ENCODE measurements at regions not wholly inside any gene's neighbourhood (a gene's known extent, or its start where the extent isn't known, plus 50 kb on each side); places are given as distances from the start of the nearest gene placed in this dataset.

DNA sequence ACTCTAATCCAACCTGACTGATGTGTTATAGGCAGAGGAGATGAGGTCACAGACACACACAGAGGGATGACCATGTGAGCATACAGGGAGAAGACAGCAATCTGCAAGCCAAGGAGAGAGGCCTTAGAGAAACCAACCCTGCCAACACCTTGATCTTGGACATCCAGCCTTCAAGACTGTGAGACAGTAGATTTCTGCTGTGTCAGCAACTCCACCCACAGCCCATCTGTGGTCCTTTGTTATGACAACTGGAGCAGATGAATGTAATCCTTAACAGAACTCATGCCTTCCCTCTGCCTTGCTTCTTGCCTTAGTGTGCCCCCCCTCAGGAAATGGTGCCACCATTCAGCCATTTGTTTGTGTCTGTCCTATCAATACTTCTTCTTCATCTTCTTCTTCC is 107.4 kb downstream of the NXNL2 start:
- in situ Hi-C loops (cut with HindIII; ENCODE audit: low pct_unique_long_range_greater_than_20kb, low sequenced_read_pairs), result no loop called here
- BruUV-seq (replicated peaks), result no TSS peak

DNA sequence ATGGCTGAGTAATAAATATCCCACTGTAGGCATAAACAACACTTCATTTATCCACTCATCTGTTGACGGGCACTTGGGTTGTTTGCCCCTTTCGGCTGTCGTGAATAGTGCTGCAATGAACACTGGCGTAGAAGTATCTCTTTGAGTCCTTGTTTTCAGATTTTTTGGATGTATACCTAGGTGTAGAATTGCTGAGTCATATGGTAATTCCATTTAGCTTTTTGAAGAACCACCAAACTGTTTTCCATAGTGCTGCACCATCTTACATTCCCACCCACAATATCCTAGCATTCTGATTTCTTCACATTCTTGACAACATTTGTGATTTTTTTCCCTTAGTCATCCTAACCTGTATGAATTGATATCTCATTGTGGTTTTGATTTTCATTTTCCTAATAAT is 109.0 kb downstream of the NXNL2 start:
- Histone ChIP-seq H3K4me3 (ENCODE audit: low read depth in 2 of 2, low read length in 2 of 2) (no peak overlapping the region), H3K9me3 (ENCODE audit: control insufficient read depth, insufficient read depth, low read depth, low read length) (no peaks in the 10 kb centered on the region), H3K4me1 (ENCODE audit: control insufficient read depth, insufficient read depth, low read length) (no peaks in the 10 kb centered on the region), H3K27ac (ENCODE audit: low read length) (no peak overlapping the region), H3K27me3 (ENCODE audit: control insufficient read depth, insufficient read depth, low read length) (no peaks in the 10 kb centered on the region), H3K36me3 (ENCODE audit: control insufficient read depth, insufficient read depth, low read length) (no peaks in the 10 kb centered on the region)
- no peak for DNase-seq (ENCODE audit: low read depth, low spot score)
- BruUV-seq (replicated peaks), result no TSS peak
- in situ Hi-C loops (cut with HindIII; ENCODE audit: low pct_unique_long_range_greater_than_20kb, low sequenced_read_pairs) (no loop called here), intact Hi-C loops (cut with micrococcal nuclease; ENCODE audit: unreplicated experiment) (no loop called here)
- ChIA-PET POLR2A (no interaction called here), CTCF (no interaction called here)
- no peak for ATAC-seq
- TF ChIP-seq, protein P1, sequence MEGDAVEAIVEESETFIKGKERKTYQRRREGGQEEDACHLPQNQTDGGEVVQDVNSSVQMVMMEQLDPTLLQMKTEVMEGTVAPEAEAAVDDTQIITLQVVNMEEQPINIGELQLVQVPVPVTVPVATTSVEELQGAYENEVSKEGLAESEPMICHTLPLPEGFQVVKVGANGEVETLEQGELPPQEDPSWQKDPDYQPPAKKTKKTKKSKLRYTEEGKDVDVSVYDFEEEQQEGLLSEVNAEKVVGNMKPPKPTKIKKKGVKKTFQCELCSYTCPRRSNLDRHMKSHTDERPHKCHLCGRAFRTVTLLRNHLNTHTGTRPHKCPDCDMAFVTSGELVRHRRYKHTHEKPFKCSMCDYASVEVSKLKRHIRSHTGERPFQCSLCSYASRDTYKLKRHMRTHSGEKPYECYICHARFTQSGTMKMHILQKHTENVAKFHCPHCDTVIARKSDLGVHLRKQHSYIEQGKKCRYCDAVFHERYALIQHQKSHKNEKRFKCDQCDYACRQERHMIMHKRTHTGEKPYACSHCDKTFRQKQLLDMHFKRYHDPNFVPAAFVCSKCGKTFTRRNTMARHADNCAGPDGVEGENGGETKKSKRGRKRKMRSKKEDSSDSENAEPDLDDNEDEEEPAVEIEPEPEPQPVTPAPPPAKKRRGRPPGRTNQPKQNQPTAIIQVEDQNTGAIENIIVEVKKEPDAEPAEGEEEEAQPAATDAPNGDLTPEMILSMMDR (IDR thresholded peaks at IDR 0.05), result no peak
- TF ChIP-seq TCF7L2 (IDR thresholded peaks at IDR 0.05; ENCODE audit: low read depth, low read length) (no peak), POLR2AphosphoS5 (IDR thresholded peaks at IDR 0.05; ENCODE audit: low read depth, low read length) (no peak), SIN3A (IDR thresholded peaks at IDR 0.05; ENCODE audit: borderline replicate concordance, insufficient read depth, low read depth, low read length) (no peak)
- TF ChIP-seq, protein P2, sequence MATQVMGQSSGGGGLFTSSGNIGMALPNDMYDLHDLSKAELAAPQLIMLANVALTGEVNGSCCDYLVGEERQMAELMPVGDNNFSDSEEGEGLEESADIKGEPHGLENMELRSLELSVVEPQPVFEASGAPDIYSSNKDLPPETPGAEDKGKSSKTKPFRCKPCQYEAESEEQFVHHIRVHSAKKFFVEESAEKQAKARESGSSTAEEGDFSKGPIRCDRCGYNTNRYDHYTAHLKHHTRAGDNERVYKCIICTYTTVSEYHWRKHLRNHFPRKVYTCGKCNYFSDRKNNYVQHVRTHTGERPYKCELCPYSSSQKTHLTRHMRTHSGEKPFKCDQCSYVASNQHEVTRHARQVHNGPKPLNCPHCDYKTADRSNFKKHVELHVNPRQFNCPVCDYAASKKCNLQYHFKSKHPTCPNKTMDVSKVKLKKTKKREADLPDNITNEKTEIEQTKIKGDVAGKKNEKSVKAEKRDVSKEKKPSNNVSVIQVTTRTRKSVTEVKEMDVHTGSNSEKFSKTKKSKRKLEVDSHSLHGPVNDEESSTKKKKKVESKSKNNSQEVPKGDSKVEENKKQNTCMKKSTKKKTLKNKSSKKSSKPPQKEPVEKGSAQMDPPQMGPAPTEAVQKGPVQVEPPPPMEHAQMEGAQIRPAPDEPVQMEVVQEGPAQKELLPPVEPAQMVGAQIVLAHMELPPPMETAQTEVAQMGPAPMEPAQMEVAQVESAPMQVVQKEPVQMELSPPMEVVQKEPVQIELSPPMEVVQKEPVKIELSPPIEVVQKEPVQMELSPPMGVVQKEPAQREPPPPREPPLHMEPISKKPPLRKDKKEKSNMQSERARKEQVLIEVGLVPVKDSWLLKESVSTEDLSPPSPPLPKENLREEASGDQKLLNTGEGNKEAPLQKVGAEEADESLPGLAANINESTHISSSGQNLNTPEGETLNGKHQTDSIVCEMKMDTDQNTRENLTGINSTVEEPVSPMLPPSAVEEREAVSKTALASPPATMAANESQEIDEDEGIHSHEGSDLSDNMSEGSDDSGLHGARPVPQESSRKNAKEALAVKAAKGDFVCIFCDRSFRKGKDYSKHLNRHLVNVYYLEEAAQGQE (IDR thresholded peaks at IDR 0.05; ENCODE audit: insufficient read depth in 1 of 2, low read depth in 2 of 2, low read length in 1 of 2), result no peak

More for the DNA sequence above, 107.4 kb downstream of the NXNL2 start:
- ChIA-PET POLR2A (no interaction called here), CTCF (no interaction called here)
- Histone ChIP-seq H3K4me1 (ENCODE audit: control insufficient read depth, insufficient read depth, low read length) (no peaks in the 10 kb centered on the region), H3K27ac (ENCODE audit: low read length) (no peak overlapping the region), H3K27me3 (ENCODE audit: control insufficient read depth, insufficient read depth, low read length) (no peaks in the 10 kb centered on the region), H3K9me3 (ENCODE audit: control insufficient read depth, insufficient read depth, low read depth, low read length) (no peaks in the 10 kb centered on the region), H3K36me3 (ENCODE audit: control insufficient read depth, insufficient read depth, low read length) (no peaks in the 10 kb centered on the region), H3K4me3 (ENCODE audit: low read depth in 2 of 2, low read length in 2 of 2) (no peak overlapping the region)
- TF ChIP-seq TCF7L2 (IDR thresholded peaks at IDR 0.05; ENCODE audit: low read depth, low read length), result no peak
- TF ChIP-seq, protein P2 (IDR thresholded peaks at IDR 0.05; ENCODE audit: insufficient read depth in 1 of 2, low read depth in 2 of 2, low read length in 1 of 2), result no peak
- TF ChIP-seq SIN3A (IDR thresholded peaks at IDR 0.05; ENCODE audit: borderline replicate concordance, insufficient read depth, low read depth, low read length), result no peak
- no peak for TF ChIP-seq POLR2AphosphoS5 (IDR thresholded peaks at IDR 0.05; ENCODE audit: low read depth, low read length)
- TF ChIP-seq, protein P1 (IDR thresholded peaks at IDR 0.05), result no peak
- no peak for DNase-seq (ENCODE audit: low read depth, low spot score)
- intact Hi-C loops (cut with micrococcal nuclease; ENCODE audit: unreplicated experiment), result no loop called here
- no peak for ATAC-seq
